B cell (primary cell): ENCODE measurements at regions not wholly inside any gene's neighbourhood (a gene's known extent, or its start where the extent isn't known, plus 50 kb on each side); places are given as distances from the start of the nearest gene placed in this dataset.

Source experiments
- ATAC-seq: fragments of 200-7000 bp; cut with Tn5 transposase; one replicate; pipeline ENCODE4 v1.10.0; 2021; ENCODE audit warnings: low read depth, mild to moderate bottlenecking, moderate number of reproducible peaks, moderate library complexity
- CTCF ChIA-PET: fragments of 350-600 bp; sonication (Branson Sonifier 250); formaldehyde crosslinking; loops from one replicate; lab custom pipeline; 2021; ENCODE audit warnings: antibody characterized with exemption, inconsistent platforms; lab: Charles Lee
- POLR2A ChIA-PET: fragments of 350-600 bp; sonication (Branson Sonifier 250); formaldehyde crosslinking; loops from one replicate; lab custom pipeline; 2021; ENCODE audit warnings: antibody characterized with exemption; lab: Charles Lee
- DNase-seq: peaks from one replicate; pipeline ENCODE4 v3.0.0; 2013
- H2AFZ ChIP-seq: 2 replicates; pipeline ENCODE4 v1.6.1; 2012; ENCODE audit warnings: mild to moderate bottlenecking, low read depth, low read length; ENCODE audit not compliant: insufficient read depth, poor library complexity, severe bottlenecking
- H3K27ac ChIP-seq, 2 donors: 1 replicate in 1 of 2; 2 replicates in 1 of 2; pipeline ENCODE4 v1.5.1; 2012 to 2013; ENCODE audit warnings: low read length in 2 of 2, mild to moderate bottlenecking in 2 of 2, moderate library complexity in 1 of 2
- H3K27me3 ChIP-seq, 4 experiments: fragments of 200-600 bp in 1 of 4; sonication (generic) in 1 of 4; replicated peaks in 1 of 4; 1 replicate in 2 of 4; 2 replicates in 2 of 4; pipeline versions ENCODE4 v1.6.1 to v1.7.0; 2013 to 2016; ENCODE audit warnings: low read length in 3 of 4, mild to moderate bottlenecking in 2 of 4, mixed read lengths in 1 of 4, moderate library complexity in 1 of 4; ENCODE audit not compliant: insufficient read depth in 4 of 4, control insufficient read depth in 3 of 4; ENCODE audit errors: control extremely low read depth in 1 of 4
- H3K36me3 ChIP-seq, 2 experiments: replicated peaks in 1 of 2; 1 replicate in 1 of 2; 2 replicates in 1 of 2; pipeline versions ENCODE4 v1.6.1 to v1.7.1; 2013; ENCODE audit warnings: low read length in 1 of 2; ENCODE audit not compliant: insufficient read depth in 2 of 2, control insufficient read depth in 1 of 2; ENCODE audit errors: control extremely low read depth in 1 of 2, extremely low read depth in 1 of 2
- H3K4me1 ChIP-seq, 2 donors: fragments of 200-600 bp in 1 of 2; sonication (generic) in 1 of 2; 1 replicate in 1 of 2; 2 replicates in 1 of 2; pipeline versions ENCODE4 v1.5.1 to v1.6.1; 2013 to 2017; ENCODE audit warnings: low read length in 2 of 2; ENCODE audit not compliant: control insufficient read depth in 2 of 2, insufficient read depth in 2 of 2
- H3K4me2 ChIP-seq: replicated peaks from 2 replicates; pipeline ENCODE3; 2012; ENCODE audit warnings: mild to moderate bottlenecking, low read depth, low read length; ENCODE audit not compliant: poor library complexity, severe bottlenecking
- H3K4me3 ChIP-seq, 5 experiments: fragments of 200-600 bp in 1 of 5; sonication (generic) in 1 of 5; 1 replicate in 3 of 5; 2 replicates in 2 of 5; pipeline versions ENCODE4 v1.5.1 to v1.7.0; 2011 to 2016; ENCODE audit warnings: low read length in 4 of 5, mild to moderate bottlenecking in 4 of 5, low read depth in 2 of 5, control low read depth in 1 of 5, moderate library complexity in 1 of 5; ENCODE audit not compliant: insufficient read depth in 1 of 5; ENCODE audit errors: control extremely low read depth in 1 of 5, extremely low read depth in 1 of 5
- H3K79me2 ChIP-seq: fragments of 200-600 bp; sonication (generic); one replicate; pipeline ENCODE4 v1.6.0; 2016; ENCODE audit warnings: low read length; ENCODE audit not compliant: control insufficient read depth, insufficient read depth
- H3K9ac ChIP-seq: fragments of 200-600 bp; sonication (generic); 2 replicates; pipeline ENCODE4 v1.6.1; 2017; ENCODE audit warnings: mild to moderate bottlenecking, low read length, moderate library complexity
- H3K9me3 ChIP-seq, 3 donors: one replicate each; pipeline versions ENCODE4 v1.6.1 to v1.7.1; 2013; ENCODE audit warnings: low read length in 2 of 3; ENCODE audit not compliant: control insufficient read depth in 2 of 3, insufficient read depth in 1 of 3; ENCODE audit errors: control extremely low read depth in 1 of 3
- H4K20me1 ChIP-seq: 2 replicates; pipeline ENCODE4 v1.6.0; 2012; ENCODE audit warnings: mild to moderate bottlenecking, low read length; ENCODE audit not compliant: insufficient read depth, control insufficient read depth, poor library complexity, severe bottlenecking
- H3K27ac Mint-ChIP-seq: one replicate; pipeline ENCODE4 v1.8.0; 2021; ENCODE audit warnings: mixed read lengths
- H3K27me3 Mint-ChIP-seq: one replicate; pipeline ENCODE4 v1.8.0; 2021; ENCODE audit warnings: mixed read lengths
- H3K4me1 Mint-ChIP-seq: one replicate; pipeline ENCODE4 v1.8.0; 2021; ENCODE audit warnings: mixed read lengths
- H3K4me3 Mint-ChIP-seq: one replicate; pipeline ENCODE4 v1.8.0; 2021; ENCODE audit warnings: mixed read lengths
- H3K9me3 Mint-ChIP-seq: one replicate; pipeline ENCODE4 v1.8.0; 2022; ENCODE audit warnings: mixed read lengths; ENCODE audit not compliant: insufficient read depth
- CTCF ChIP-seq: fragments of 200-600 bp; IDR thresholded peaks from one replicate; pipeline ENCODE4 v1.8.0; 2022; ENCODE audit warnings: antibody characterized with exemption, mild to moderate bottlenecking
- EZH2 ChIP-seq: IDR thresholded peaks from 2 replicates; pipeline ENCODE4 v1.6.1; 2012; ENCODE audit warnings: borderline replicate concordance, low read depth, mild to moderate bottlenecking, moderate library complexity, low read length; ENCODE audit not compliant: insufficient read depth, poor library complexity, severe bottlenecking
- WGBS: methylation state at CpG from one replicate; pipeline ENCODE4 v1.1.5; 2013; ENCODE audit warnings: missing lambda C conversion rate; ENCODE audit not compliant: insufficient coverage; 5-methylcytosine and 5-hydroxymethylcytosine counted together
- intact Hi-C: fragments of 100-400 bp; cut with micrococcal nuclease; formaldehyde crosslinking; loops from one replicate; pipeline ENCODE4 v1.10.0; 2022

- TF ChIP-seq EZH2: no peak
- no peak for TF ChIP-seq CTCF
- no peaks in the 10 kb centered on the region for H3K9me3 ChIP-seq
- no peaks in the 10 kb centered on the region for H3K36me3 ChIP-seq
- Mint-ChIP-seq H3K27ac (no peak overlapping the region), H3K9me3 (no peaks in the 10 kb centered on the region), H3K4me1 (peaks cover 9% of the 10 kb centered on the region), H3K27me3 (peaks cover 3% of the 10 kb centered on the region), H3K4me3 (no peak overlapping the region)
- ChIA-PET POLR2A (no interaction called here), CTCF (interaction anchor here (5.4 kb wide), 1 partner anchor 1061 kb away, joined by 89 read pairs; no protein-coding TSS in a partner anchor)
- H4K20me1 ChIP-seq: no peaks in the 10 kb centered on the region
- peaks cover 6 to 12% of the 10 kb centered on the region in 2 donors for H3K4me1 ChIP-seq
- 84% methylated on average over 4 of the region's 6 CpGs for WGBS
- no peaks in the 10 kb centered on the region for H3K79me2 ChIP-seq
- DNase-seq: no peak
- H2AFZ ChIP-seq: no peak overlapping the region
- no peak overlapping the region for H3K4me2 ChIP-seq
- H3K27me3 ChIP-seq: no peaks in the 10 kb centered on the region
- no peak overlapping the region for H3K4me3 ChIP-seq
- intact Hi-C loops: no loop called here
- no peak overlapping the region for H3K9ac ChIP-seq
- no peak for ATAC-seq
- no peak overlapping the region for H3K27ac ChIP-seq
Measured at GRCh38 chr6:45717715-45718114, 297.9 kb downstream of the CLIC5 start.

GRCh38 chr6:45717027-45717426 is 298.6 kb downstream of the CLIC5 start:
- no peak overlapping the region for H3K4me3 Mint-ChIP-seq
- Histone ChIP-seq H3K27me3 (no peaks in the 10 kb centered on the region), H4K20me1 (no peaks in the 10 kb centered on the region), H3K9me3 (no peaks in the 10 kb centered on the region), H3K9ac (no peak overlapping the region), H3K4me1 (peaks cover 6 to 12% of the 10 kb centered on the region in 2 donors), H3K79me2 (no peaks in the 10 kb centered on the region), H3K27ac (no peak overlapping the region), H3K36me3 (no peaks in the 10 kb centered on the region), H3K4me3 (no peak overlapping the region), H3K4me2 (no peak overlapping the region), H2AFZ (no peak overlapping the region)
- H3K4me1 Mint-ChIP-seq: peaks cover 9% of the 10 kb centered on the region
- no peak for TF ChIP-seq EZH2
- no peak for TF ChIP-seq CTCF
- DNase-seq (no peak), ATAC-seq (no peak)
- no peak overlapping the region for H3K27ac Mint-ChIP-seq
- no peaks in the 10 kb centered on the region for H3K9me3 Mint-ChIP-seq
- H3K27me3 Mint-ChIP-seq: peaks cover 3% of the 10 kb centered on the region
- WGBS: 100% methylated on average over 2 of the region's 4 CpGs
- intact Hi-C loops: no loop called here
- ChIA-PET POLR2A (no interaction called here), CTCF (interaction anchor here (5.4 kb wide), 1 partner anchor 1060 kb away, joined by 89 read pairs; no protein-coding TSS in a partner anchor)
